AG08396 (cell line): ENCODE measurements at regions not wholly inside any gene's neighbourhood (a gene's known extent, or its start where the extent isn't known, plus 50 kb on each side); places are given as distances from the start of the nearest gene placed in this dataset.

Source experiments
- DNase-seq: peaks from one replicate; pipeline ENCODE4 v3.0.0; 2012; ENCODE audit warnings: low spot score, mixed read lengths

- no peak for DNase-seq
These were observed 143.5 kb upstream of the ESRRG start for GRCh38 chr1:216866714-216867113.

- DNase-seq: no peak
These were observed 132.6 kb upstream of the ESRRG start for GRCh38 chr1:216855810-216856209.

GRCh38 chr1:216854836-216855484, 131.7 kb upstream of the ESRRG start:
- no peak for DNase-seq

GRCh38 chr1:216851073-216851472, 127.8 kb upstream of the ESRRG start:
- no peak for DNase-seq

GRCh38 chr1:216849146-216849545, 125.9 kb upstream of the ESRRG start:
- DNase-seq: no peak

GRCh38 chr1:216847397-216848036, 124.3 kb upstream of the ESRRG start:
- DNase-seq: peak; percentile 11

GRCh38 chr1:216846339-216846738, 123.1 kb upstream of the ESRRG start:
- no peak for DNase-seq

GRCh38 chr1:216843409-216843808, 120.2 kb upstream of the ESRRG start:
- DNase-seq: no peak

- DNase-seq: no peak
These were observed 117.9 kb upstream of the ESRRG start for GRCh38 chr1:216841165-216841564.

GRCh38 chr1:216836316-216836715, 113.1 kb upstream of the ESRRG start:
- DNase-seq: no peak

- DNase-seq: no peak
These were observed 110.3 kb upstream of the ESRRG start for GRCh38 chr1:216833509-216833908.

GRCh38 chr1:216832192-216832591, 109.0 kb upstream of the ESRRG start:
- DNase-seq: no peak

GRCh38 chr1:216830424-216831210, 107.4 kb upstream of the ESRRG start:
- no peak for DNase-seq

GRCh38 chr1:216827251-216827650, 104.0 kb upstream of the ESRRG start:
- no peak for DNase-seq

- DNase-seq: no peak
These were observed 103.4 kb upstream of the ESRRG start for GRCh38 chr1:216826646-216827045.

- no peak for DNase-seq
These were observed 103.0 kb upstream of the ESRRG start for GRCh38 chr1:216826214-216826613.

GRCh38 chr1:216825557-216825956, 102.3 kb upstream of the ESRRG start:
- no peak for DNase-seq

GRCh38 chr1:216824511-216824910, 101.3 kb upstream of the ESRRG start:
- no peak for DNase-seq

- no peak for DNase-seq
These were observed 100.5 kb upstream of the ESRRG start for GRCh38 chr1:216823731-216824130.

GRCh38 chr1:216822480-216822879, 99.3 kb upstream of the ESRRG start:
- no peak for DNase-seq

- no peak for DNase-seq
These were observed 97.1 kb upstream of the ESRRG start for GRCh38 chr1:216820345-216820744.

GRCh38 chr1:216818284-216818683, 95.1 kb upstream of the ESRRG start:
- DNase-seq: no peak
